Neural cell (in vitro differentiated cells): ENCODE measurements at regions not wholly inside any gene's neighbourhood (a gene's known extent, or its start where the extent isn't known, plus 50 kb on each side); places are given as distances from the start of the nearest gene placed in this dataset.

Experiments
- H2AFZ ChIP-seq: fragments of 200-600, 300-800 bp; sonication (generic), shearing (Covaris generic); 2 replicates; pipeline ENCODE4 v1.6.0; 2014; ENCODE audit warnings: low read depth, mild to moderate bottlenecking, antibody characterized with exemption, low read length, moderate library complexity
- H3F3A ChIP-seq: fragments of 200-600 bp; shearing (Covaris generic); 2 replicates; pipeline ENCODE4 v1.6.1; 2016; ENCODE audit warnings: mild to moderate bottlenecking, moderate library complexity, mixed read lengths, antibody characterized with exemption, low read length; ENCODE audit not compliant: insufficient read depth, poor library complexity, severe bottlenecking
- H3K27ac ChIP-seq: fragments of 200-600, 300-800 bp; sonication (generic), shearing (Covaris generic); 2 replicates; pipeline ENCODE4 v1.5.1; 2014; ENCODE audit warnings: mild to moderate bottlenecking, low read length, moderate library complexity
- H3K27me3 ChIP-seq: fragments of 300-800, 200-600 bp; sonication (generic), shearing (Covaris generic); 2 replicates; pipeline ENCODE4 v1.6.0; 2014; ENCODE audit warnings: mild to moderate bottlenecking, low read depth, low read length, moderate library complexity; ENCODE audit not compliant: insufficient read depth
- H3K36me3 ChIP-seq: fragments of 300-800, 200-600 bp; sonication (generic), shearing (Covaris generic); 2 replicates; pipeline ENCODE4 v1.5.1; 2014; ENCODE audit warnings: mild to moderate bottlenecking, antibody characterized with exemption, low read length, moderate library complexity; ENCODE audit not compliant: insufficient read depth
- H3K4me2 ChIP-seq: fragments of 300-800, 200-600 bp; sonication (generic), shearing (Covaris generic); 2 replicates; pipeline ENCODE4 v1.6.0; 2014; ENCODE audit warnings: mild to moderate bottlenecking, low read length
- H3K4me3 ChIP-seq: fragments of 300-800, 200-600 bp; sonication (generic), shearing (Covaris generic); 2 replicates; pipeline ENCODE4 v1.5.1; 2014; ENCODE audit warnings: mild to moderate bottlenecking, low read length, moderate library complexity
- H3K79me2 ChIP-seq: fragments of 200-600 bp; shearing (Covaris generic); replicated peaks from 2 replicates; pipeline ENCODE4 v1.6.0; 2014; ENCODE audit warnings: mild to moderate bottlenecking, low read length, moderate library complexity; ENCODE audit not compliant: insufficient read depth
- H3K9ac ChIP-seq: fragments of 300-800, 200-600 bp; sonication (generic), shearing (Covaris generic); 2 replicates; pipeline ENCODE4 v1.6.1; 2016; ENCODE audit warnings: mild to moderate bottlenecking, low read length, mixed read lengths
- H3K9me2 ChIP-seq: fragments of 200-600 bp; shearing (Covaris generic); 2 replicates; pipeline ENCODE4 v1.6.1; 2016; ENCODE audit warnings: mild to moderate bottlenecking, low read length, mixed read lengths; ENCODE audit not compliant: insufficient read depth
- H3K9me3 ChIP-seq: fragments of 200-600, 300-800 bp; sonication (generic), shearing (Covaris generic); 2 replicates; pipeline ENCODE4 v1.6.1; 2016; ENCODE audit warnings: mild to moderate bottlenecking, mixed run types, low read length, moderate library complexity, mixed read lengths
- H4K20me1 ChIP-seq: fragments of 200-600 bp; shearing (Covaris generic); 2 replicates; pipeline ENCODE4 v1.6.1; 2016; ENCODE audit warnings: mild to moderate bottlenecking, mixed run types; ENCODE audit not compliant: insufficient read depth
- EP300 ChIP-seq: fragments of 450-650 bp; conservative IDR thresholded peaks from 2 replicates; pipeline ENCODE4 v1.6.1; 2014; ENCODE audit warnings: antibody characterized with exemption, mild to moderate bottlenecking, moderate library complexity; ENCODE audit not compliant: poor library complexity, severe bottlenecking
- EZH2 ChIP-seq: fragments of 200-600, 300-800 bp; shearing (Covaris generic), sonication (generic); IDR thresholded peaks from 2 replicates; pipeline ENCODE4 v1.6.1; 2014; ENCODE audit warnings: antibody characterized with exemption, low read length, borderline replicate concordance, mild to moderate bottlenecking; ENCODE audit not compliant: insufficient read depth, poor library complexity, severe bottlenecking
- MXI1 ChIP-seq: fragments of 450-650 bp; conservative IDR thresholded peaks from 2 replicates; pipeline ENCODE4 v1.6.1; 2014; ENCODE audit warnings: antibody characterized with exemption, mild to moderate bottlenecking; ENCODE audit not compliant: poor library complexity, severe bottlenecking
- POLR2AphosphoS5 ChIP-seq: IDR thresholded peaks from 2 replicates; pipeline ENCODE4 v1.6.1; 2012
- REST ChIP-seq: IDR thresholded peaks from 2 replicates; pipeline ENCODE4 v1.6.1; 2012; ENCODE audit warnings: borderline replicate concordance
- TAF1 ChIP-seq: IDR thresholded peaks from 2 replicates; pipeline ENCODE4 v1.6.1; 2012; ENCODE audit warnings: low read depth
- TF ChIP-seq, protein P1 (sequence below): fragments of 450-650 bp; IDR thresholded peaks from 2 replicates; pipeline ENCODE4 v1.5.1; 2014; ENCODE audit warnings: antibody characterized with exemption, mild to moderate bottlenecking, moderate library complexity; ENCODE audit not compliant: poor library complexity, severe bottlenecking

DNA sequence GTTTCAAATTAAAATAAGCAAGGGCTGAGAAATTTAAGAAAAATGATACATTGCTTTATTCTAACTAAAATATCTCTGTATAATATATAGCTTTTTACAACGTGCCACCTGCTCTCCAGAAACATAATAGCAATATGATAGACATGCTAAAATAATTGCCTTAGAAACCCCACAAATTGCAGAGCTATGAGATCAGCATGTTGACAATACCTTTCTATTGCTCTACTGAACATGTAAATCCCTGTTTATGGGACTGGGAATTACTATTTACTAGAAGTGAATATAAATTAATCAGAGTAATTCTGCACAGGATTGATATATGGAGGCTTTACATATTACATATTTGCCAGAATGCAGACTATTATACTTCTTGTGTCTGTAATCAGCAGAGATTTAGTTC is 1831.1 kb upstream of the IGFBP7 start:
- Histone ChIP-seq H3F3A (no peaks in the 10 kb centered on the region), H3K9me2 (no peaks in the 10 kb centered on the region), H3K9ac (peak overlapping the region; percentile 13), H4K20me1 (no peaks in the 10 kb centered on the region), H3K27me3 (no peaks in the 10 kb centered on the region), H3K4me2 (peak overlapping the region; percentile 2), H3K27ac (peak overlapping the region; percentile 65), H3K4me3 (no peak overlapping the region), H3K79me2 (no peaks in the 10 kb centered on the region), H3K9me3 (no peaks in the 10 kb centered on the region), H3K36me3 (no peaks in the 10 kb centered on the region), H2AFZ (no peak overlapping the region)
- TF ChIP-seq REST (no peak), TAF1 (no peak), EP300 (peak; percentile 33), POLR2AphosphoS5 (no peak)

DNA sequence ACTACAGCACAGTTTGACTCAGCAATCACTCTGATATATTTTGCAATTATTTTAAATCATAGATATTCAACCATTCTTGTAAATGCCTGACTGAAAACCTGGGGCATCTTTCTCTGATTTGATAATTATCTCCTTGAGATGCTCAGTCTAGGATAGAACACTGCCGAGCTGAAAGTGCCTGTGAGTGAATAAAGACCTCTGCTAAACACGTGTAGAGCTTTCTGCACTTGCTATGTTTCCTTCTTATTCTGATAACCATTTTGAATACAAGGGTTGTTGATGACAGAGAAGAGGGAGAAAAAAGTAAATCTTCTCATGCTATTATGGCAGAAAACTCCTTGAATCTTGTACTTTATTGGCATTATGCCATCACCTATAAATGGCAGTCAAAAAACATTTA is 1843.4 kb upstream of the IGFBP7 start:
- H3K27ac ChIP-seq: peak overlapping the region; percentile 13
- no peaks in the 10 kb centered on the region for H3K36me3 ChIP-seq
- no peaks in the 10 kb centered on the region for H3K79me2 ChIP-seq
- peak overlapping the region; percentile 8 for H3K4me3 ChIP-seq
- no peak overlapping the region for H3K9ac ChIP-seq
- no peaks in the 10 kb centered on the region for H3K9me2 ChIP-seq
- TF ChIP-seq EZH2 (no peak), EP300 (peak; percentile 53), TAF1 (no peak), POLR2AphosphoS5 (peak; percentile 51), MXI1 (peak; percentile 63)
- TF ChIP-seq, protein P1, sequence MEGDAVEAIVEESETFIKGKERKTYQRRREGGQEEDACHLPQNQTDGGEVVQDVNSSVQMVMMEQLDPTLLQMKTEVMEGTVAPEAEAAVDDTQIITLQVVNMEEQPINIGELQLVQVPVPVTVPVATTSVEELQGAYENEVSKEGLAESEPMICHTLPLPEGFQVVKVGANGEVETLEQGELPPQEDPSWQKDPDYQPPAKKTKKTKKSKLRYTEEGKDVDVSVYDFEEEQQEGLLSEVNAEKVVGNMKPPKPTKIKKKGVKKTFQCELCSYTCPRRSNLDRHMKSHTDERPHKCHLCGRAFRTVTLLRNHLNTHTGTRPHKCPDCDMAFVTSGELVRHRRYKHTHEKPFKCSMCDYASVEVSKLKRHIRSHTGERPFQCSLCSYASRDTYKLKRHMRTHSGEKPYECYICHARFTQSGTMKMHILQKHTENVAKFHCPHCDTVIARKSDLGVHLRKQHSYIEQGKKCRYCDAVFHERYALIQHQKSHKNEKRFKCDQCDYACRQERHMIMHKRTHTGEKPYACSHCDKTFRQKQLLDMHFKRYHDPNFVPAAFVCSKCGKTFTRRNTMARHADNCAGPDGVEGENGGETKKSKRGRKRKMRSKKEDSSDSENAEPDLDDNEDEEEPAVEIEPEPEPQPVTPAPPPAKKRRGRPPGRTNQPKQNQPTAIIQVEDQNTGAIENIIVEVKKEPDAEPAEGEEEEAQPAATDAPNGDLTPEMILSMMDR: no peak
- H3K9me3 ChIP-seq: no peaks in the 10 kb centered on the region
- no peaks in the 10 kb centered on the region for H4K20me1 ChIP-seq
- H3K27me3 ChIP-seq: no peaks in the 10 kb centered on the region
- H2AFZ ChIP-seq: no peak overlapping the region
- no peaks in the 10 kb centered on the region for H3F3A ChIP-seq
- H3K4me2 ChIP-seq: no peak overlapping the region

GRCh38 chr4:58957711-58958110 is 1847.5 kb upstream of the IGFBP7 start:
- Histone ChIP-seq H3K27me3 (no peaks in the 10 kb centered on the region), H3K4me3 (no peak overlapping the region), H3K9ac (no peak overlapping the region), H3K79me2 (no peaks in the 10 kb centered on the region), H3K9me3 (no peaks in the 10 kb centered on the region), H4K20me1 (no peaks in the 10 kb centered on the region), H3K27ac (no peak overlapping the region), H3F3A (no peaks in the 10 kb centered on the region), H3K4me2 (no peak overlapping the region), H3K9me2 (no peaks in the 10 kb centered on the region), H2AFZ (no peak overlapping the region), H3K36me3 (no peaks in the 10 kb centered on the region)
- no peak for TF ChIP-seq POLR2AphosphoS5
